GM13977 (cell line): ENCODE measurements at regions not wholly inside any gene's neighbourhood (a gene's known extent, or its start where the extent isn't known, plus 50 kb on each side); places are given as distances from the start of the nearest gene placed in this dataset.

Experiments
- DNase-seq: peaks from one replicate; pipeline ENCODE4 v3.0.0; 2012; ENCODE audit warnings: low spot score
- CTCF ChIP-seq: IDR thresholded peaks from 2 replicates; pipeline ENCODE4 v1.5.1; 2012; ENCODE audit warnings: mild to moderate bottlenecking, control low read depth; ENCODE audit not compliant: insufficient read depth; ENCODE audit errors: extremely low read depth, missing control alignments
- in situ Hi-C: fragments of 300-500 bp; cut with MboI; formaldehyde crosslinking; loops from one replicate; pipeline ENCODE4 v1.12.0; 2022; ENCODE audit warnings: low sequenced_read_pairs, low pct_unique_long_range_greater_than_20kb, mixed read lengths, inconsistent platforms; ENCODE audit not compliant: unreplicated experiment

- in situ Hi-C loops: no loop called here
- TF ChIP-seq CTCF: no peak
- no peak for DNase-seq
Observed at GRCh38 chr11:57069942-57070341, 81.2 kb downstream of the OR5AK2 start.

GRCh38 chr11:57071829-57072228 is 83.1 kb downstream of the OR5AK2 start:
- in situ Hi-C loops: no loop called here
- TF ChIP-seq CTCF: no peak
- no peak for DNase-seq

GRCh38 chr11:57072640-57073039 is 83.9 kb downstream of the OR5AK2 start:
- no peak for DNase-seq
- no peak for TF ChIP-seq CTCF
- in situ Hi-C loops: no loop called here

GRCh38 chr11:57073128-57073527 is 84.4 kb downstream of the OR5AK2 start:
- no peak for TF ChIP-seq CTCF
- in situ Hi-C loops: no loop called here
- no peak for DNase-seq

GRCh38 chr11:57081356-57081755 is 92.6 kb downstream of the OR5AK2 start:
- TF ChIP-seq CTCF: no peak
- in situ Hi-C loops: no loop called here

GRCh38 chr11:57082125-57082524 is 93.4 kb downstream of the OR5AK2 start:
- TF ChIP-seq CTCF: no peak
- no peak for DNase-seq
- in situ Hi-C loops: no loop called here

More at GRCh38 chr11:57081356-57081755, 92.6 kb downstream of the OR5AK2 start:
- no peak for DNase-seq
